A549 (cell line): ENCODE measurements at regions not wholly inside any gene's neighbourhood (a gene's known extent, or its start where the extent isn't known, plus 50 kb on each side); places are given as distances from the start of the nearest gene placed in this dataset.

Experiments used
- ATAC-seq, 2 experiments: fragments of 200-7000 bp in 1 of 2; fragments of >200 bp in 1 of 2; cut with Nextera tagmentation in 1 of 2; cut with Tn5 transposase in 1 of 2; 3 replicates each; pipeline versions ENCODE4 v1.8.0 to v1.9.1; 2018 to 2020; ENCODE audit warnings: mild to moderate bottlenecking in 1 of 2, moderate library complexity in 1 of 2
- CTCF ChIA-PET: fragments of 300-600 bp; sonication (Branson Sonifier 250); formaldehyde crosslinking; extraction: SDS; loops from one replicate; lab custom pipeline; 2021; ENCODE audit warnings: antibody characterized with exemption, inconsistent platforms; lab: Yijun Ruan, JAX
- POLR2A ChIA-PET: fragments of 350-600 bp; formaldehyde crosslinking; extraction: SDS; loops from one replicate; lab custom pipeline; 2021; ENCODE audit warnings: antibody characterized with exemption, inconsistent platforms; lab: Yijun Ruan, JAX
- DNase-seq, 2 experiments: peaks; one replicate each; pipeline versions ENCODE4 v3.0.0 to v3.0.0-alpha.2; 2011 to 2016; ENCODE audit warnings: low read depth in 1 of 2, low spot score in 1 of 2
- FAIRE-seq: peaks from 2 replicates; lab custom pipeline; 2011; peaks lifted over from hg19 to GRCh38; lab: Jason Lieb, UNC
- H3K27ac ChIP-seq, 2 experiments: fragments of >200 bp; sonication (Bioruptor Twin); formaldehyde crosslinking; 3 replicates each; pipeline ENCODE4 v1.5.1; 2016 to 2017
- H3K4me1 ChIP-seq: fragments of >200 bp; sonication (Bioruptor Twin); formaldehyde crosslinking; 3 replicates; pipeline ENCODE4 v1.6.1; 2016
- H3K4me2 ChIP-seq: fragments of >200 bp; sonication (Bioruptor Twin); formaldehyde crosslinking; 3 replicates; pipeline ENCODE4 v1.6.1; 2016
- H3K4me3 ChIP-seq: fragments of >200 bp; sonication (Bioruptor Twin); formaldehyde crosslinking; 3 replicates; pipeline ENCODE4 v1.5.1; 2016
- H3K9me3 ChIP-seq: fragments of >200 bp; sonication (Bioruptor Twin); formaldehyde crosslinking; 3 replicates; pipeline ENCODE4 v1.6.1; 2016
- EP300 ChIP-seq, 2 experiments: fragments of >200 bp; sonication (Bioruptor Twin); formaldehyde crosslinking; IDR thresholded peaks; 2 replicates in 1 of 2; 3 replicates in 1 of 2; pipeline ENCODE4 v1.6.1; 2016 to 2017
- FOSB ChIP-seq: fragments of 250-450 bp; sonication (Bioruptor Pico); IDR thresholded peaks from 2 replicates; pipeline ENCODE4 v1.5.0; 2020; ENCODE audit warnings: mild to moderate bottlenecking, moderate library complexity
- FOSL2 ChIP-seq, 2 experiments: fragments of 450-650 bp in 1 of 2; fragments of >200 bp in 1 of 2; sonication (Bioruptor Twin) in 1 of 2; formaldehyde crosslinking; IDR thresholded peaks; 2 replicates each; pipeline versions ENCODE4 v1.5.0 to v1.6.1; 2016 to 2020; ENCODE audit warnings: mild to moderate bottlenecking in 1 of 2, moderate library complexity in 1 of 2
- HDAC2 ChIP-seq: fragments of 200-600 bp; sonication (generic); IDR thresholded peaks from 2 replicates; pipeline ENCODE4 v1.6.1; 2016
- JUN ChIP-seq, 2 experiments: fragments of >200 bp; sonication (Bioruptor Twin); formaldehyde crosslinking; IDR thresholded peaks; 2 replicates in 1 of 2; 3 replicates in 1 of 2; pipeline ENCODE4 v1.6.1; 2016 to 2017
- MAFK ChIP-seq: fragments of 450-650 bp; IDR thresholded peaks from 2 replicates; pipeline ENCODE4 v1.6.1; 2014; ENCODE audit not compliant: partially characterized antibody
- MAZ ChIP-seq: fragments of 150-350 bp; IDR thresholded peaks from 2 replicates; pipeline ENCODE4 v1.6.1; 2014; ENCODE audit warnings: antibody characterized with exemption, low read depth, low read length, borderline replicate concordance
- NFE2L2 ChIP-seq: fragments of 150-350 bp; conservative IDR thresholded peaks from 2 replicates; pipeline ENCODE4 v1.6.1; 2014; ENCODE audit warnings: low read length
- NPAS2 ChIP-seq: fragments of 250-450 bp; sonication (Bioruptor Pico); IDR thresholded peaks from 2 replicates; pipeline ENCODE4 v1.8.0; 2022; ENCODE audit warnings: mild to moderate bottlenecking, moderate library complexity, borderline replicate concordance
- NR3C1 ChIP-seq: fragments of >200 bp; sonication (Bioruptor Twin); formaldehyde crosslinking; IDR thresholded peaks from 3 replicates; pipeline ENCODE4 v1.6.1; 2017
- PHF8 ChIP-seq: fragments of 200-600 bp; sonication (generic); IDR thresholded peaks from 2 replicates; pipeline ENCODE4 v1.6.1; 2016; ENCODE audit warnings: low read depth, mild to moderate bottlenecking, antibody characterized with exemption, moderate library complexity, borderline replicate concordance
- POLR2A ChIP-seq: IDR thresholded peaks from 2 replicates; pipeline ENCODE4 v1.6.1; 2012; ENCODE audit warnings: mild to moderate bottlenecking, low read length
- REST ChIP-seq: fragments of 200-600 bp; sonication (generic); IDR thresholded peaks from 2 replicates; pipeline ENCODE4 v1.6.1; 2016; ENCODE audit warnings: antibody characterized with exemption, mild to moderate bottlenecking, moderate library complexity
- SMC3 ChIP-seq: fragments of >200 bp; sonication (Bioruptor Twin); formaldehyde crosslinking; IDR thresholded peaks from 3 replicates; pipeline ENCODE4 v1.6.1; 2018; ENCODE audit warnings: inconsistent platforms
- USF2 ChIP-seq: fragments of 450-650 bp; IDR thresholded peaks from 2 replicates; pipeline ENCODE4 v1.6.1; 2014; ENCODE audit warnings: antibody characterized with exemption
- ZC3H11A ChIP-seq: fragments of 450-650 bp; IDR thresholded peaks from 2 replicates; pipeline ENCODE4 v1.6.1; 2014; ENCODE audit warnings: antibody characterized with exemption, mild to moderate bottlenecking
- ZFP36 ChIP-seq: fragments of 450-650 bp; IDR thresholded peaks from 2 replicates; pipeline ENCODE4 v1.6.1; 2014; ENCODE audit warnings: borderline replicate concordance; ENCODE audit not compliant: partially characterized antibody
- WGBS: methylation state at CpG from one replicate; pipeline ENCODE4 v1.1.6; 2017; ENCODE audit errors: missing lambda C conversion rate; 5-methylcytosine and 5-hydroxymethylcytosine counted together
- TF ChIP-seq, protein P1 (sequence below): IDR thresholded peaks from 2 replicates; pipeline ENCODE4 v1.6.1; 2012

- no peak overlapping the region for H3K4me3 ChIP-seq
- no peak for ATAC-seq
- DNase-seq: no peak
- H3K4me1 ChIP-seq: no peaks in the 10 kb centered on the region
- no peak overlapping the region for H3K27ac ChIP-seq
- POLR2A ChIA-PET: interaction anchor here (0.5 kb wide), 1 partner anchor 13 kb away, joined by 3 read pairs; no protein-coding TSS in a partner anchor
- no peak for FAIRE-seq
- no peaks in the 10 kb centered on the region for H3K9me3 ChIP-seq
- H3K4me2 ChIP-seq: no peak overlapping the region
- CTCF ChIA-PET: no interaction called here
- TF ChIP-seq ZC3H11A (no peak), EP300 (IDR thresholded peaks at IDR 0.05) (no peak), FOSL2 (IDR thresholded peaks at IDR 0.05) (no peak), FOSL2 (CRISPR knock-in tag; IDR thresholded peaks at IDR 0.05) (no peak), ZFP36 (no peak), NPAS2 (CRISPR knock-in tag) (no peak), NR3C1 (no peak), SMC3 (no peak), JUN (IDR thresholded peaks at IDR 0.05) (no peak), POLR2A (no peak), USF2 (no peak), HDAC2 (no peak), NFE2L2 (no peak), MAZ (no peak)
- TF ChIP-seq, protein P1, sequence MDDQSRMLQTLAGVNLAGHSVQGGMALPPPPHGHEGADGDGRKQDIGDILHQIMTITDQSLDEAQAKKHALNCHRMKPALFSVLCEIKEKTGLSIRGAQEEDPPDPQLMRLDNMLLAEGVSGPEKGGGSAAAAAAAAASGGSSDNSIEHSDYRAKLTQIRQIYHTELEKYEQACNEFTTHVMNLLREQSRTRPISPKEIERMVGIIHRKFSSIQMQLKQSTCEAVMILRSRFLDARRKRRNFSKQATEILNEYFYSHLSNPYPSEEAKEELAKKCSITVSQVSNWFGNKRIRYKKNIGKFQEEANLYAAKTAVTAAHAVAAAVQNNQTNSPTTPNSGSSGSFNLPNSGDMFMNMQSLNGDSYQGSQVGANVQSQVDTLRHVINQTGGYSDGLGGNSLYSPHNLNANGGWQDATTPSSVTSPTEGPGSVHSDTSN: no peak
- 56% methylated on average over 10 of the region's 14 CpGs for WGBS
Observed at GRCh38 chr5:2006971-2007291, 124.2 kb upstream of the IRX4 start.

DNA sequence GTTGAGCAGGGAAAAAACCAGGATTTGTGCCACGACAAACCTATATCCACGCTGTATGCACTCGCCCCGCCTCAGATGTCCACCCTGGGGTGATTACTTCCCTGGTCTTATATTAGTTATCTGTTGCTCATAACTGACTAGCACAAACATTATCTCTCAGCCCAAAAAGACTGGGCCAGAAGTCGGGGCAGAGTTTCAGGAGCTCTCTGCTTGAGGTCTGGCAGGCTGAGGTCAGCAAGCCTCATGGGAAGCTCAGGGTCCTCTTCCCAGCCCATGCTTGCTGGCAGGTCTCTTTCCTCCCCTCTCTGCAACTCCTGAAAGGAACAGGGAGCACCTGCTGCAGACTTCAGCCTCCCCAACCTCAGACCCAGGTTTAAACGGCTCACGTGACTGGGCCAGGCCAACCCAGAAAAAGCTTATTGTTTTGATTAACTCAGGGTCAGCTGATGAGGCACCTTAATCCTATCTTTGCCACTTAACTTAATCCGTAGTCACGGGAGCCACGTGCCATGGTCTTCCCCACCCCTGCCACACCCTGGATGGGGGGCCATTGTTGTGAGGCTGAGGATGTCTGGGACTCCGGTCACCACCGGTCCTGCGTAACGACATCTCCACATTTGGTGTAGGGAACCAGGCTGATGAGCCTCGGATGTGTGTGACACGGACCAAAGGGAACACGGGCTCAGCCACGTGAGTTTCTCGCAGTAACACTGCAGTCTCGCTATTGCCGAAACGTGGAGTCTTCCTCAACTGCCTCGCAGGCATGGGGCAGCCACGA is 123.7 kb upstream of the IRX4 start:
- WGBS: 35% methylated on average over 24 of the region's 24 CpGs
- POLR2A ChIA-PET: interaction anchor here (0.5 kb wide), 1 partner anchor 14 kb away, joined by 3 read pairs; no protein-coding TSS in a partner anchor
- CTCF ChIA-PET: no interaction called here
- H3K4me1 ChIP-seq: no peaks in the 10 kb centered on the region
- TF ChIP-seq MAZ (no peak), PHF8 (no peak), FOSB (CRISPR knock-in tag) (no peak), REST (no peak), USF2 (peak; percentile 28; the same call in 1 of the 2 replicates), MAFK (no peak), NFE2L2 (no peak)
- H3K9me3 ChIP-seq: no peaks in the 10 kb centered on the region
- DNase-seq: no peak
- no peak overlapping the region for H3K4me2 ChIP-seq
- no peak overlapping the region for H3K27ac ChIP-seq
- FAIRE-seq: no peak
- H3K4me3 ChIP-seq: no peak overlapping the region
- no peak for ATAC-seq
